GM12878 (cell line): ENCODE measurements at regions not wholly inside any gene's neighbourhood (a gene's known extent, or its start where the extent isn't known, plus 50 kb on each side); places are given as distances from the start of the nearest gene placed in this dataset.

ENCODE experiments used
- ATAC-seq: fragments of 200-7000 bp; cut with Tn5 transposase; 3 replicates; pipeline ENCODE4 v1.9.1; 2020; ENCODE audit warnings: mild to moderate bottlenecking, moderate library complexity
- BruUV-seq: library from RNA; stranded (reverse); fragments of 400-500 nt; replicated peaks from 2 replicates; lab custom pipeline; 2021; lab: Mats Ljungman, UMichigan
- CTCF ChIA-PET: fragments of 300-600 bp; sonication (Branson Sonifier 250); formaldehyde crosslinking; extraction: SDS; loops from one replicate; lab custom pipeline; 2021; ENCODE audit warnings: inconsistent platforms; lab: Yijun Ruan, JAX
- POLR2A ChIA-PET: fragments of 350-600 bp; formaldehyde crosslinking; extraction: SDS; loops from one replicate; lab custom pipeline; 2021; ENCODE audit warnings: inconsistent platforms; lab: Charles Lee
- RAD21 ChIA-PET: fragments of 300-600 bp; sonication (Branson Sonifier 250); formaldehyde crosslinking; loops from one replicate; lab custom pipeline; 2023; ENCODE audit warnings: antibody characterized with exemption; ENCODE audit not compliant: unreplicated experiment; lab: Charles Lee
- SMC1A ChIA-PET: fragments of 300-600 bp; sonication (Branson Sonifier 250); formaldehyde crosslinking; loops from one replicate; lab custom pipeline; 2023; ENCODE audit not compliant: unreplicated experiment, uncharacterized antibody; lab: Charles Lee
- DNase-seq: peaks from one replicate; pipeline ENCODE4 v3.0.0-alpha.2; 2011; ENCODE audit warnings: low read depth, low spot score
- FAIRE-seq: peaks from 3 replicates; lab custom pipeline; 2011; peaks lifted over from hg19 to GRCh38; lab: Jason Lieb, UNC
- H2AFZ ChIP-seq: 2 replicates; pipeline ENCODE4 v1.6.0; 2011; ENCODE audit warnings: low read depth, low read length, control low read depth; ENCODE audit not compliant: control insufficient read depth
- H3K27ac ChIP-seq: 2 replicates; pipeline ENCODE4 v1.5.1; 2011; ENCODE audit warnings: control low read depth; ENCODE audit not compliant: control insufficient read depth, insufficient read depth
- H3K27me3 ChIP-seq, 2 experiments: replicated peaks in 1 of 2; 2 replicates each; pipeline versions ENCODE4 v1.6.0 to v1.6.1; 2011; ENCODE audit warnings: low read length in 1 of 2; ENCODE audit not compliant: control insufficient read depth in 2 of 2, insufficient read depth in 2 of 2
- H3K36me3 ChIP-seq, 2 experiments: 2 replicates each; pipeline ENCODE4 v1.5.1; 2011; ENCODE audit warnings: low read length in 1 of 2; ENCODE audit not compliant: control insufficient read depth in 2 of 2, insufficient read depth in 2 of 2
- H3K4me1 ChIP-seq: 2 replicates; pipeline ENCODE4 v1.6.1; 2011; ENCODE audit warnings: mild to moderate bottlenecking, low read length, moderate library complexity, mixed read lengths; ENCODE audit not compliant: control insufficient read depth, insufficient read depth
- H3K4me2 ChIP-seq: 2 replicates; pipeline ENCODE4 v1.6.0; 2011; ENCODE audit warnings: control low read depth; ENCODE audit not compliant: control insufficient read depth, insufficient read depth
- H3K4me3 ChIP-seq: fragments of 200-600 bp; sonication (generic); 2 replicates; pipeline ENCODE4 v1.5.1; 2016
- H3K79me2 ChIP-seq: 2 replicates; pipeline ENCODE4 v1.6.0; 2011; ENCODE audit warnings: low read length; ENCODE audit not compliant: control insufficient read depth, insufficient read depth
- H3K9ac ChIP-seq: 2 replicates; pipeline ENCODE4 v1.8.0; 2011; ENCODE audit warnings: low read length, control low read depth, mixed read lengths; ENCODE audit not compliant: control insufficient read depth, insufficient read depth
- H3K9me3 ChIP-seq: replicated peaks from 3 replicates; pipeline ENCODE4 v1.5.1; 2011; ENCODE audit warnings: mild to moderate bottlenecking, low read length; ENCODE audit not compliant: control insufficient read depth, insufficient read depth
- H4K20me1 ChIP-seq: 2 replicates; pipeline ENCODE4 v1.6.0; 2011; ENCODE audit not compliant: control insufficient read depth, insufficient read depth
- CUX1 ChIP-seq: IDR thresholded peaks from 2 replicates; pipeline ENCODE4 v1.6.1; 2012; ENCODE audit warnings: improper control_type of control experiment, low read depth, low read length; ENCODE audit not compliant: insufficient replicate concordance
- HDAC2 ChIP-seq: fragments of 200-600 bp; sonication (generic); IDR thresholded peaks from 2 replicates; pipeline ENCODE4 v1.6.1; 2017
- IRF4 ChIP-seq: IDR thresholded peaks from 2 replicates; pipeline ENCODE4 v1.6.1; 2011; ENCODE audit warnings: low read depth, low read length
- JUNB ChIP-seq: IDR thresholded peaks from 2 replicates; pipeline ENCODE4 v1.6.1; 2016; ENCODE audit warnings: antibody characterized with exemption, mild to moderate bottlenecking
- MEF2B ChIP-seq: fragments of 450-650 bp; IDR thresholded peaks from 2 replicates; pipeline ENCODE4 v1.6.1; 2018; ENCODE audit warnings: mild to moderate bottlenecking, moderate library complexity; ENCODE audit not compliant: partially characterized antibody, poor library complexity, severe bottlenecking
- MTA3 ChIP-seq: IDR thresholded peaks from 2 replicates; pipeline ENCODE4 v1.6.1; 2012; ENCODE audit warnings: low read length, inconsistent platforms, borderline replicate concordance
- NRF1 ChIP-seq: conservative IDR thresholded peaks from 2 replicates; pipeline ENCODE4 v1.6.1; 2011; ENCODE audit warnings: mild to moderate bottlenecking, low read depth, low read length, improper control_type of control experiment
- POLR2A ChIP-seq: IDR thresholded peaks from 2 replicates; pipeline ENCODE4 v1.6.1; 2011; ENCODE audit warnings: low read depth, mild to moderate bottlenecking, low read length
- PRDM15 ChIP-seq: fragments of 450-650 bp; formaldehyde crosslinking; IDR thresholded peaks from 2 replicates; pipeline ENCODE4 v1.4.0; 2020; ENCODE audit warnings: mild to moderate bottlenecking, moderate library complexity
- RCOR1 ChIP-seq: conservative IDR thresholded peaks from 2 replicates; pipeline ENCODE4 v1.6.1; 2012; ENCODE audit warnings: low read depth, low read length, improper control_type of control experiment
- SMC3 ChIP-seq: IDR thresholded peaks from 2 replicates; pipeline ENCODE4 v1.6.1; 2011; ENCODE audit warnings: low read length, improper control_type of control experiment, borderline replicate concordance
- ZBTB40 ChIP-seq: fragments of 450-650 bp; IDR thresholded peaks from 2 replicates; pipeline ENCODE4 v1.6.1; 2016; ENCODE audit warnings: mild to moderate bottlenecking, moderate library complexity, borderline replicate concordance
- ZNF622 ChIP-seq: fragments of 450-650 bp; IDR thresholded peaks from 2 replicates; pipeline ENCODE4 v1.6.1; 2017; ENCODE audit warnings: mild to moderate bottlenecking, inconsistent platforms
- ZSCAN29 ChIP-seq: fragments of 450-650 bp; IDR thresholded peaks from 2 replicates; pipeline ENCODE4 v1.6.1; 2017; ENCODE audit warnings: mild to moderate bottlenecking, moderate library complexity
- WGBS: methylation state at CpG from one replicate; pipeline ENCODE4 v1.1.6; 2016; ENCODE audit warnings: low lambda C conversion rate; ENCODE audit not compliant: insufficient replicate concordance, insufficient coverage; ENCODE audit errors: missing lambda C conversion rate; 5-methylcytosine and 5-hydroxymethylcytosine counted together
- in situ Hi-C: fragments of 300-500 bp; cut with MboI; formaldehyde crosslinking; loops from 9 replicates; pipeline ENCODE4 v1.14.3; 2018; ENCODE audit warnings: mixed read lengths
- intact Hi-C: fragments of 100-400 bp; cut with micrococcal nuclease; formaldehyde crosslinking; loops from one replicate; pipeline ENCODE4 v1.14.2; 2022; ENCODE audit not compliant: unreplicated experiment

- no peak for FAIRE-seq
- POLR2A ChIA-PET = no interaction called here
- TF ChIP-seq SMC3 (no peak), JUNB (no peak), HDAC2 (no peak), RCOR1 (no peak), ZSCAN29 (no peak), MEF2B (no peak), PRDM15 (CRISPR knock-in tag) (no peak), CUX1 (no peak), ZNF622 (no peak), POLR2A (no peak), ZBTB40 (no peak), NRF1 (no peak), IRF4 (no peak), MTA3 (no peak)
These were observed 59.1 kb upstream of the MRI1 start for GRCh38 chr19:13705201-13705600.

More at GRCh38 chr19:13705201-13705600, 59.1 kb upstream of the MRI1 start:
- no peaks in the 10 kb centered on the region for H3K27me3 ChIP-seq
- H3K27ac ChIP-seq = no peak overlapping the region
- no peaks in the 10 kb centered on the region for H3K9me3 ChIP-seq
- no peak overlapping the region for H3K4me2 ChIP-seq
- intact Hi-C loops = no loop called here
- H3K4me1 ChIP-seq = no peaks in the 10 kb centered on the region
- SMC1A ChIA-PET = no interaction called here
- H3K9ac ChIP-seq = no peak overlapping the region
- in situ Hi-C loops = no loop called here
- CTCF ChIA-PET = no interaction called here
- DNase-seq = no peak
- no peak overlapping the region for H3K4me3 ChIP-seq
- no peaks in the 10 kb centered on the region for H3K36me3 ChIP-seq
- no peaks in the 10 kb centered on the region for H3K79me2 ChIP-seq
- H4K20me1 ChIP-seq = no peaks in the 10 kb centered on the region
- no TSS peak for BruUV-seq
- WGBS = 71% methylated on average over 2 of the region's 2 CpGs
- RAD21 ChIA-PET = no interaction called here
- no peak for ATAC-seq
- no peak overlapping the region for H2AFZ ChIP-seq
